ENCODE measurements at regions not wholly inside any gene's neighbourhood (a gene's known extent, or its start where the extent isn't known, plus 50 kb on each side); places are given as distances from the start of the nearest gene placed in this dataset.
"Not testable (repeated sequence)": the region's sequence is repeated elsewhere in the genome, so short reads cannot be mapped to it uniquely, and the experiment has no call there.

DNA sequence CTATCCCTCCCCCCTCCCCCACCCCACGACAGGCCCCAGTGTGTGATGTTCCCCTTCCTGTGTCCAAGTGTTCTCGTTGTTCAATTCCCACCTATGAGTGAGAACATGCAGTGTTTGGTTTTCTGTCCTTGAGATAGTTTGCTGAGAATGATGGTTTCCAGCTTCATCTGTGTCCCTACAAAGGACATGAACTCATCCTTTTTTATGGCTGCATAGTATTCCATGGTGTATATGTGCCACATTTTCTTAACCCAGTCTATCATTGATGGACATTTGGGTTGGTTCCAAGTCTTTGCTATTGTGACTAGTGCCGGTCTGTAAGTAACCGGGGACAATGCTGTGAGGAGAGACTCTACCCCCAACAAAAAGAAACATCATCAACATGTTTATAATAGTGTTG, 217.2 kb downstream of the SEC23IP start:
- not testable (repeated sequence) for DNase-seq

DNA sequence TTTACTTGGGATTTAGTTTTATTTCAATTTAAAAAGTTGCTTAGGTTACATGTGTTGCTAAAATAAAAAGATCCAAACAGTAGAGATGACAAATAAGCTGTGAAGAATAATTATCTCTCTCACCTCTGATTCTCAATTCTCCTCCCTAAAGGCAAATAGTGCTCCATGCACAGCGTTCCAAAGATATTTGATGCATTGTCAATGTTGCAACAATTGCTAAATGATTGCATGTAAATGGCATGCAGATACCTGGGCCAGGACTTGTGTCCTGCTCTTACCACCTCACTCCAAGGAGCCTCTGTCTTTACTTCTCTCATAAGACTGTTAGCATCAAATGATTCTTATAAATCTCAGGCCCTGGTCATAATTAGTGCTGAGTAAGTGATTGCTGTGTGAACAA, 217.7 kb downstream of the SEC23IP start:
- DNase-seq = no peak

DNA sequence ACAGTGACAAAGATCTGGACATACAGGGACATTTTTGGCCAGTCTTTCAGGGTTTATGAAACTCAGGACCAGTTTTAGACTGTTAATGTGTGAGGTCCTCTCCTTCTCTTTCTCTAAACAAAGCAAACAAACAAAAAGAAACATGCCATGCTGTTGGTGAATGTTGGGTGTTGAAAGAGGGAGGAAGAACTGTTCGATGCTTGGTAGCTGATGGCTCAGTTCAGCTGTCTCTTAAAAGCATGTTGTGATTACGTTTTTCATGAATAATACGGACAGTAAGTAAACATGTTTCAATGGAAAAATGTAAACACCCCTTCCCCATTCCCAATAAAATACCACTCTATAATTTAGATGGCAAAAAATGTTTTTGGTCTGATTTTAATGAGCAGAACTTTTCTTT, 219.1 kb downstream of the SEC23IP start:
- DNase-seq = no peak

DNA sequence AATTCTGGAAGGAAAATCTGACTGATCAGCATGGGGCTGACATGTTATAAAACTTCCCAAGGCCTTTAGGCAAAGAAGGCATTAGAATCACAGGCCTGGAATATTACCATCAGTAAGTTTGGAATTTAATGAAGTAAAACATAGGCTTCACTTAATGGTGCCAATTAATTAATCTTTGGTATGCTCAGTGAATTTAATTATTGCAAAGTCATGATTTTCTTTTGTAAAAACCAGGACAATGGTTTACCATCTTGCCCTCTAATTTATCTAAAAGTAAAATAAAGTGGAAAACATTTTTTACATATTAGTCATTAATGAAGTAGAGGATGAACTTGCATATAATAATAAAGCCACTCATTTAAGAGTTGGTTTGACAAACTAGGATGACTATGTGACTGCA, 220.3 kb downstream of the SEC23IP start:
- no peak for DNase-seq

DNA sequence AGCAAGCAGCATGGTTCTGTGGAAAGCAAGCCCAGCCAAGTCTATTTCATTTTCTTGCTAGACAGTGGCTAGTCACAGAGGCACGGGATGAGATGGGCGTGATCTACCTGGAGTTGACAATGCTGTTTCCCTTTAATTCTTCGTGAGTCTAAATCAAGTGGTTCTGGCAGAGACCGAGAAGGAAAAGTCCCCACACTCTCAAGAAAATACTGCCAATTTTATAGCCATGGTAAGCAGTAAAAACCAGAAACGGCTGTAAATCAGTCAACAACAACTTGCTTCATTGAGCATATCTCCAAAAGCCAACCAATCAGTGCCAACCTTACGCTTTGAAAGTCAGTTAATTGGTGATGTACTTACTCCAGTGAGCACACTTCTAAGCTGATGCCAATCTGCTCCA, 223.4 kb downstream of the SEC23IP start:
- no peak for DNase-seq

DNA sequence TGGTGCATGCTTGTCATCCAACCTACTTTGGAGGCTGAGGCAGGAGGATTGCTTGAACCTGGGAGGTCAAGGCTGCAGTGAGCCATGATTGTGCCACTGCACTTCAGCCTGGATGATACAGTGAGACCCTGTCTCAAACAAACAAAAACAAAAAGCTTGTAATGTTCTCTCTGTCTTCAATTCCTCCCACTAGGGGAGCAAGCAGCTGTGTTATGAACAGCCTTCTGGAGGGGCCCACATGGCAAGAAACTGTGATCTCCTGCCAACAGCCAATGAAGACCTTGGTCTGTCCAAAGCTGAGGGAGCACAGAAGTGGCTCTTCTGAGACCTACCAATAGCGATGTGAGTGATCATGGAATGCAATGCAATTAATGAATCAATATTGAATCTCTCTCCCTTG, 229.2 kb downstream of the SEC23IP start:
- DNase-seq = no peak

DNA sequence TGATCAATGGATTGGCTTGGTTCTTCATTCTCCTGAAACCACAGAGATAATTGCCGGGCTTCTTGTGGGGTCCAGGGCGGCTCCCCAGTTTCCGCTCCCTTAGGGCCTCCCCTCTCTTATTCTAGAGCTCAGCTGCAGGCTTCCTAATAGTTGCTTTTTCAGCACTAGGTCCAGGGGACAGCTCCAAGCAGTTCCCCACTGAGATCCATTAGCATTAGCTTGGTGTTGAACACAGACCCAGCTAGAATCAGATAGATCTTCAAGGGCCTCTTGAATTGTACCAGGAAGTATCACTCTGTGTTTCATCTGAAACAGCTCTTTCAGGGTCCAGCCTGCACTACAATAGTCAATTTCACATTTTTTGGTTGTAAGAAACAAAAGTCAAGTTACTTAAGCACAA, 238.7 kb downstream of the SEC23IP start:
- no peak for DNase-seq

DNA sequence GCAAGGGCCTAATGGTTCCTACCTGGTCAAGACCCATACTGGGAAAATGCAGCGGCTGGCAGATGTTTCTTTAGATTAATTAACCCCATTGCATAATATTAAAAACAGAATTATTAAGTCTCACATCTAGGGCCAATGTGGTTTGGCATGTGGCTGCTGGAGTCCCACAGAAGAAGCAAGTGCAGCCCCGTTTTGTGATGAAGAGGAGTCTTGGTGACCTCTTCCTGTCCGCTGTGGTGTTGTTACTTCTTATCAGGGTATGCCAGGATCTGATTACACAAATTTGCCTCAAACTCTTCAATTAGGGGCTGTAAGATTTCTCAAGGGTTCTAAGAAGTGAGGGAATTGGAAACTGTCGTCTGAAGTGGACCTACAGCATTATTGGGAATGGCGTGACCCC, 240.3 kb downstream of the SEC23IP start:
- no peak for DNase-seq

DNA sequence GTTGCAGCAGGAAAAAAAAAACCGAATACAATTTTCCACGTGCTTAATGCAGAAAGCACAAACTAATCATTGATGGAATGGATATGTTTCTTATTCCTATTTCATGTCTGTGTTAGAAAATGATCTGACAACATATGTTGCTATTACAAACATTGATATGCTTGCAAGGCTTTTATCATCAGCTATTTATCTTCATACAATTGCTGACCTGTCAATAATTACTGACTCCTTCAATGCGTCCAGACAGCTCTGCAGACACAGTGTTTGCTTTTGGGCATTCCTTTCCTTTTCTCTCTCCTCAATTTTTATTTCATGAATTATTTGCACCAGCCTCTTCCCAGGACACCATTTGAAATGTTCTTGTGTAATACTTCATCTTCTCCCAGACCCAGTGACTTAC, 246.2 kb downstream of the SEC23IP start:
- no peak for DNase-seq

DNA sequence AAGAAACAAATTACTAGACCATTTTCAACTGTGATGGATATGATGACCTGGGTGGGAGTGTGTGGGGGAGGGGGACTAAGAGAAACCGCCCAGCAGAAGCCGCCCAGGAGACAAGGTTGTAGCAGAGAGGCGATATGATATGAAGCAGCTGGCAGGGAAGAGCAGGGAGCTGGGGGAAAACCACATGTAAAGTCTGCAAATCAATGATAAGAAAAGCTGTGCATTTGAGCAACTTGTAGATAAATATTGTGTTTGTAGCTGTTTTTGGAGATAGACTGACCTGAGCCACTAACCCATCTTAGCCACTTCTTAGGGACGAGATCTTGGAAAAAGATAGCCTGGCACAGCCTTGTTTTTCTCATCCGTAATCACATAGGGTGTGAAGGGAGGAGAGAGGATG, 252.6 kb downstream of the SEC23IP start:
- no peak for DNase-seq

DNA sequence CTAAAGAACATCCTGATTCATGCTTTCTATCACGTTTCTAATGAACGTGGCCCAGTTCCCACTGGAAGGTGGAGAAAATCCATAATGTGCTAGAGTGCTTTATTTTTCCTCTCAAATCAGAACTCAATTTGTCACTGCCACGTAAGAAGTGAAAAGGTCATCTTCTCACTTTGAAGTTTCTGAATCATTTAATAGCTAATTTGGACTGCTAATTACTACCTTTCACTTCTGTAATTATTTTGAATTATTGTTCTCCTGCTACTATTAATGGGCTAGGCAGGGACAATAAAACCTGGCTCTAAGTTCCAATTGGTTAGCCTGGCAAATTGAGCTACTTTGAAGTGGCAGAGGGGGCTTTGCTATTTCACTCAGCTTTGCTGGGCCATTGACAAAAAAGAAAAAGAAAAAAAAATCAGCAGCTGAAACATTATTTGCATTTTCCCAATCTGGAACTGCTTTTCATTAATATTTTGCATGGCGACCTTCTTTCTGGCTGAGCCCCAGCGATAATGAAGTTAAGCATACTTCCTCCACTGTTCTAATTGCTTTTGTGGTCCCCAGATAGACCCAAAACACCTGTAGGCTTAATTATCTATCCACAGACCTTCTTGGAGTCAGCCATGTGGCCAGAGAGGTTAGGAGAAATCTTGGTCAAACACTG, 264.2 kb downstream of the SEC23IP start:
- no peak for DNase-seq

DNA sequence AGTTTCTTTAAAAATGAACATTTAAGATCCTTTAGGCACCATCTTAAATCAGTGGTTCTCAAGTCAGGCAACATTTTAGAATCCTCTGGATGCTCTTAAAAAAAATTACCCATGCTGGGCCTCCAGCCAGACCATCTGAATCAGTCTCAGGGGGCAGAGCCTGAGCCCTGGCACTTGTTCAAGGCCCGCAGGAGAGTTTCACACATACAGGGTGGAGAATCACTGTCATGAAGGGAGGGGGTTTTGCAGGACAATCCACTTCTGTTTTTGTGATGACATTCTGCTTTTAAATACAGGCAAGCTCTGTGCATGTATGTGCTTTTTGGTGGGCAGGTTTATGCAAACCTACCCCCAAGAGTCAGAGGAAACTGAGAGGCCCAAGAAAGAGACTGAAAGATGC, 268.6 kb downstream of the SEC23IP start:
- no peak for DNase-seq

DNA sequence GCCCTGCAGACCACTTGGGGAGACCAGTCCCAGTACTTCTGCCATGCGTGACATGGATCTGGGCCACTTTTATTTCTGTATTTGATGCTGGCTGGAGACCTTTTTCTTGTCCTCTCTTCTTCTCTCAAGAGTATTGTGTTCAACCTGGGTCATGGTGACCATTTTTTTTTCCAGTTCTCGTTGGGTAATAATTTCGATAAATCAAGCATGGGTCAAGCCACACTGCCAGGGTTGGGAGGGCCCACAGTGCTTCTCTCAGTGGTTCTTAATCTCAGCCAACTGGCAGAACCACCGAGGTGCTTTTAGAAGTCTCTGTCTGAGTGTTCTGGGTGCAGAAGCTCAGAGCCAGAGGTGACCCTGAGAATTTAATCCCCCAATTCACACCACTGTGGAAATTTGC, 269.9 kb downstream of the SEC23IP start:
- no peak for DNase-seq

DNA sequence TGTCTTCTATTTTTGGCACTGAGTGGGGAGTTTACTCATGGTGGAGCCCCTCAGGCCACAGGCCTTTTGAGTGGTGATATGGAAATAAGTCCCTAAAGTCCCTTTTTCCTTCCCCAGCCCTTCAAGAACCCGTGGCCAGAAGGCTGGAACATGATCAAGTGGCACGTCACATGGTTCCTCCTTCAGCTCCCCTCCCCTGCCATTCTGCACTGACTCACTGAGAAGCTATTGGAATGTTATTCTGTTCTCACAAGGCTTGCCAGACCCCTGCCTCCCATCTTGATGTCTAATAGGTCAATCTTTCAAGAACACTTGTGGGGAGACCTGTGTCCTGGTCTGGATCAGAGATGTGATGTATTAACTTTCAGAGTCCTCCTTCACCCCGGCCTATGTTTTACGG, 279.8 kb downstream of the SEC23IP start:
- no peak for DNase-seq

DNA sequence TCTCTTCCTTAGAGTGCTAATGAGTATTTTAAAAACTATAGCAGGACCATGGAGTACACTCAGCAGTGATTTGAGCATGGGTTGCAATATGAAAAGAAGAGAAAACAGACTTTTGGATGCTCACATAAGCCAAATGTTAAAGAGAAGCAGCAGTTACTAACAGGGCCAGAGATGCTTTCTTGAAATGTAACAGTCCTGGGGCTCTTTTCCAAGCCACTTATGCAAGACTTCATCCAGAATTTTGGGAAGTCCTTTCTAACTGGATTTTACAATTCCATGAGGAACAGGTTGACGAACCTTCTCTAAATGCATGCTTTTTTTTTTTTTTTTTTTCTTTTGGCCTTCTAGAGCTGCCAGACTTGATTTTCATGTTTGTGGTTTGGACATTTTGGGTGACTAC, 282.0 kb downstream of the SEC23IP start:
- no peak for DNase-seq

DNA sequence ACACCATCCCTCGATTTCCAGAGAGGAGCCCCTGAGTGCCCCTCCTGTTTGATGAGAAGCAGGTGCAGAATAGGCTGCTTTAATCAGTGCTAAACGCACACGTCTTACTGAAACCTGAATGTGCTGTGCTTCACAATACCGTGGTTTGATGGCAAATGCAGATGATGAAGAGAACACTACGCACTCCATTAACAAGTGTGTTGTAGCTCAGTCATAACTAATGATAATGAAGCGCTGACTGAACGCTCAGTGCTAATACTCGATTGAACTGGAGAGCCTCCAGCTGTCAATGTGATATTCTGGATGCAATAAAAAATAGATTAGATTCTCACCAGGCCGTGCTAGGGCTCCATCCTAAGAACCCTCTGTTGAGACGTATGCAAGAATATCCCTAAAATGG, 279.7 kb upstream of the PLPP4 start:
- no peak for DNase-seq

DNA sequence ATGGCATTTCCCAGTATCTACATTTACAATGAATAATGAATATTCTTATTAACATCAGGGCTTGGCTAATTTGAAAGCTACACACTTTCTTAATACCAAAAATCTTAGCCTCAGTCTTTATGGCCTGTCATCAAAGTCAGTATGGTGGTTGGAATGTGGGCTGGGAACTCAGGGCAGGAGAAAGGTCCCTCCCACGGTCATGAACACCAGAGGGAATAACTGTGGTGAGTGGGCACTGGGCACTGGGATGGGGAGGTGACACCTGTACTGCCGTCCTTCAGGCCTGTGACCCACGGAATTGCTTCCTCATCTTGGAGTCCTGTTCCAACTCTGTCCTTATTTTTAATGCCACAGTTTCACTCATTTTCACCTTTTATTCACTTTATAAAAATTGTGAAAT, 276.9 kb upstream of the PLPP4 start:
- no peak for DNase-seq

DNA sequence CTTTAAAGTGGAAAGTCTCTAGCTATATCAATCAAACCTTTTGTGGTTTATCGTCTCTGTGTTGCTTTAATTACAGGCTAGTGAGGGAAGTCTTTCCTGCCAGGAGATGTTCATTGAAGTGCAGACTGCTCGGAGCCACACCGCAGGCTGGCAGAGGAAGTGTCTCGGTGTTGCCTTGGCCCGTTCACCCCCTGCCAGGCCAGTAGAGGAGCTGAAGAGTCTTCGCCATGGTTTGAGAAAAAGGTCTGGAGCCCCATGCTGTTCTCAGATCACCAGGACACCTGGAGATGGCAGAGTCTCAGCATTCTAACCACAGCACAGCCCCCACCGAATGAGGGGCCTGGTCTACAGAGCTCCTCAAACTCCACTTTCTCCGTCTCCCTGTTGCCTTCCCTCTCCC, 275.9 kb upstream of the PLPP4 start:
- no peak for DNase-seq

DNA sequence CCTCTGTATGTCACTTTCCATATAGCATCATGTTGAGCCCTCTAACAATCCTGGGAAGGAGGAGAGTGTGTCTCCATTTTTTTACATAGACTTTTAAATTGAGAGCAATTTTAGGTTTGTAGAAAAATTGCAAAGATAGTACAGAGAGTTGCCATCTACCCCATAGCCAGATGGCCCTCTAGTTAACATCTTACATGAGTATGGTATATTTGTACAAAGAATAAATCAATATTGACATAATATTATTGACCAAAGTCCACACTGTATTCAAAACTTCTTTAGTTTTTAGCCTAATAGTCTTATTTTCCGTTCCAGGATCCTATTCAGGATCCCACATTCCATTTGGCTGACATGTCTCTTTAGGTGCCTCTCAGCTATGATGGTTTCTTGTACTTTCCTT, 274.6 kb upstream of the PLPP4 start:
- no peak for DNase-seq

DNA sequence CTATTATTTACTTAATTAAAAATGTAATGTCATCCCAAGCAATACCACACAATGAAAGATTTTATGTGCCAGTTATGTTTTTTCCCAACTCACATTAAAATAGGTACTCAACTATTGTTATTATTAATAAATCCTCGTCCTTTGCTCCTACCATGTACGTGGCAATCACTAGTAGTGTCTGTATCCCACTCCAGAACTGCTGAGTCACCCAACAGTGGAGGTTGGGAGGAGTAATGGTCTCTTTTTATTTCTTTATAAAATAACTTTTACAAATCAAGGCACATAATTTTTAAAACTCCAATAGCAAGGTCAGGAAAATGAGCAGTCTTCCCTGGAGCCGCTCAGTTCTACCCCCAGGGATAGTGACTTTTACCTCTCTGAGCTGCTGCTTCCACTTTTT, 273.5 kb upstream of the PLPP4 start:
- no peak for DNase-seq

DNA sequence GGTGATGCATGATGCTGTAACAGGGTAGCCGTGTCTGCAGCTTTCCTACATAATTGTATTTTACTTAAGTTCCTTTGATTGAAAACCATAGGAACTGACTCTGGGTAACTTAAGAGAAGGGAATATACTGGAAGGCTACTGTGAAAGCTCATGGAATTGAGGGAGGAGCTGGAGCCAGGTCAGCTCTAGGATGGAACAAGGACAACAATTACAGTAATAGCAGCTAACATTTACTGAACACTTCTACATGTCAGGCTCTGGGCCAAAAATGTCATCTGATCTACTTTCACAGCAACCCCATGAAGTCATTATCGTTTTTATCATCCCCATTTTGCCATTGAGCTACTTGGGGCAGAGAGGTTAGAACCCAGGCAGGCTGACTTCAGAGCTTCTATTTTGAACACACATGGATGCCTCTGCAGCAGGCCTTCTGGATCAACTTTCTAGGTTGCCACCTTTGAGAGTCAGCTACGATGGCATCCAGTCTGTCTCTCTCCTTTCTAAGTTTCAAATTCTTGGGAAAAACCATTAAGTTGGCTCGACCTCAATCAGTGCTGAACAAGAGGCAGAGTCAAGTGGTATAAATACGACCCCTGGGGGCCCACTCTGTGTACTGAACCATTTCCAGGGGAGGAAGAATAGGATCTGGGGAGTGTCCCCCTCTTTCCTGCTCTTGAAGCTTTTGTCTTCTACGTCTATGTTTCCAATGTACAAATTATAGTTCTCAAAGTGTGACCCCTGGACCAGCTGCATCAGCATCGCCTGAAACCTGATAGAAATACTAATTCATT, 272.3 kb upstream of the PLPP4 start:
- no peak for DNase-seq

DNA sequence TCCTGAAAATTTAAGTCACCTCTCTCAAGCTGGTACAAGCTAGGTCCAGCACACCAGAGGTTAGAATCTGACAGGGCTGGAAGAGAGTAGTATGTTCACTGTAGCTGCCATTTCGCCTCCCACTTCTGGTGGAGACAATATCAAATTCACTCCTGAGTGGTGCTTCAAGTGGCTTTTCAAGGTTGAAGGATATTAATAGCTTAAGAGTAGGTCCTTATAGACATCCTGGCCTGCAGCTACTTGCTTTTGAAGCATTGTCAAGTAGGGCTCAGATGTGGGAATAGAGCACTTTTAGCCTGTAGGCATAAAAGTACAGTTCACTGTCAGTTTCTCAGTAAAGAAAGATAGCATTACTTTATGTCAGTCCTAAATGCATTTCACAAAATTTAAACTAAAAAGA, 270.5 kb upstream of the PLPP4 start:
- no peak for DNase-seq

DNA sequence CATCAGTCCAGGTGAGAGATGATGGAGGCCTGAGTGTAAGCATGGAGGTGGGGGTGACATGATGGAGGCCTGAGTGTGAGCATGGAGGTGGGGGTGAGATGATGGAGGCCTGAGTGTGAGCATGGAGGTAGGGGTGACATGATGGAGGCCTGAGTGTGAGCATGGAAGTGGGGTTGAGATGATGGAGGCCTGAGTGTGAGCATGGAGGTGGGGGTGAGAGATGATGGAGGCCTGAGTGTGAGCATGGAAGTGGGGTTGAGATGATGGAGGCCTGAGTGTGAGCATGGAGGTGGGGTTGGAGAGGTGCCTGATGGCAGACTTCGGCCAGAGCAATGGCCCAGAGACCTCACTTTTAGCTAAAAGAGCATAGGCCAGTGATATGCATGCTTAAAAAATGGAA, 269.9 kb upstream of the PLPP4 start:
- DNase-seq = not testable (repeated sequence)

DNA sequence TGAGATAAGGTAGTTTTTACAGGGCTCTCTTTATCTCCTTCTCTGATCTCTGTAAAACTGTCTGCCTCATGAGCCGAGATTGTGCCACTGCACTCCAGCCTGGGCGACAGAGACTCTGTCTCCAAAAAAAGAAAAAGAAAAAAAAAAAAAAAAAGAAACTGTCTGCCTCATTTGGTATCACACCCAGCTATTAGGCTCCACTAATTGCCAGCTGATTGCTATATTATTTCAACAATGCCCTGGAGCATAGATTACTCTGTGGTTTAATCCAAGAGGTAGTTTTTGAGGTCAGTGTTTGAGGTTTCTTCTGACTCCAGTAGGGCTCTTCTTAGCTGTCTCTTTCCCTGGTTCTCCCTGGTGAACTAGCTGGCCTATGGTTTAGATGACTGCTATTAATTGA, 268.1 kb upstream of the PLPP4 start:
- no peak for DNase-seq
